K562 (cell line): ENCODE measurements at regions not wholly inside any gene's neighbourhood (a gene's known extent, or its start where the extent isn't known, plus 50 kb on each side); places are given as distances from the start of the nearest gene placed in this dataset.

ENCODE experiments used
- BMI1 ChIP-seq: fragments of 150-350 bp; IDR thresholded peaks from 2 replicates; pipeline ENCODE4 v1.6.1; 2014; ENCODE audit warnings: low read length
- E2F1 ChIP-seq: sonication (generic); formaldehyde crosslinking; IDR thresholded peaks from 2 replicates; pipeline ENCODE4 v1.8.1; 2023; ENCODE audit warnings: mild to moderate bottlenecking, missing genetic modification reagents, moderate library complexity
- ELF1 ChIP-seq: fragments of 200-800 bp; sonication (Bioruptor generic); IDR thresholded peaks from 2 replicates; pipeline ENCODE4 v1.6.1; 2016; ENCODE audit warnings: missing genetic modification characterization, missing compliant biosample characterization
- ELK3 ChIP-seq: fragments of 450-650 bp; formaldehyde crosslinking; IDR thresholded peaks from 2 replicates; pipeline ENCODE4 v1.4.0; 2020; ENCODE audit warnings: mild to moderate bottlenecking
- EZH2 ChIP-seq: IDR thresholded peaks from 2 replicates; pipeline ENCODE4 v1.6.1; 2012; ENCODE audit warnings: low read depth, mild to moderate bottlenecking, inconsistent platforms, low read length, borderline replicate concordance
- FIP1L1 ChIP-seq: fragments of 200-400 bp; formaldehyde crosslinking; IDR thresholded peaks from 2 replicates; pipeline ENCODE4 v1.6.1; 2018; ENCODE audit warnings: mild to moderate bottlenecking, low read depth, low read length; ENCODE audit not compliant: poor library complexity, severe bottlenecking
- FOS ChIP-seq: IDR thresholded peaks from 3 replicates; pipeline ENCODE4 v1.6.1; 2011; ENCODE audit not compliant: insufficient read length; ENCODE audit errors: extremely low read depth
- FOXO4 ChIP-seq: fragments of 450-650 bp; formaldehyde crosslinking; IDR thresholded peaks from 2 replicates; pipeline ENCODE4 v1.4.0; 2020; ENCODE audit warnings: mild to moderate bottlenecking, moderate library complexity
- HMBOX1 ChIP-seq: sonication (generic); IDR thresholded peaks from 2 replicates; pipeline ENCODE4 v1.6.1; 2016
- NFIC ChIP-seq: fragments of 450-650 bp; IDR thresholded peaks from 2 replicates; pipeline ENCODE4 v1.6.1; 2017; ENCODE audit warnings: mild to moderate bottlenecking, inconsistent platforms
- PML ChIP-seq: IDR thresholded peaks from 2 replicates; pipeline ENCODE4 v1.6.1; 2012; ENCODE audit warnings: low read length, inconsistent platforms
- RBM25 ChIP-seq: fragments of 200-400 bp; formaldehyde crosslinking; IDR thresholded peaks from 2 replicates; pipeline ENCODE4 v1.6.1; 2018; ENCODE audit warnings: low read length, low read depth, moderate library complexity; ENCODE audit not compliant: severe bottlenecking
- RUNX1 ChIP-seq: sonication (generic); IDR thresholded peaks from 2 replicates; pipeline ENCODE4 v1.6.1; 2016; ENCODE audit warnings: antibody characterized with exemption, low read depth
- SNRNP70 ChIP-seq: fragments of 200-400 bp; formaldehyde crosslinking; optimal IDR thresholded peaks from 2 replicates; pipeline ENCODE3; 2017; ENCODE audit warnings: low read depth, low read length
- STAT5B ChIP-seq: fragments of 250-450 bp; sonication (Bioruptor Pico); IDR thresholded peaks from 2 replicates; pipeline ENCODE4 v1.8.0; 2021; ENCODE audit warnings: mild to moderate bottlenecking, inconsistent platforms
- ZNF274 ChIP-seq: IDR thresholded peaks from 2 replicates; pipeline ENCODE4 v1.6.1; 2011; ENCODE audit warnings: low read depth, mild to moderate bottlenecking, low read length, moderate library complexity, borderline replicate concordance
- ZNF354B ChIP-seq: fragments of 250-450 bp; sonication (Bioruptor Pico); IDR thresholded peaks from 2 replicates; pipeline ENCODE4 v1.4.0; 2020
- ZNF695 ChIP-seq: fragments of 450-650 bp; formaldehyde crosslinking; IDR thresholded peaks from 2 replicates; pipeline ENCODE4 v1.4.0; 2020; ENCODE audit warnings: mild to moderate bottlenecking, moderate library complexity
- TF ChIP-seq, protein P1 (sequence below): fragments of 150-350 bp; conservative IDR thresholded peaks from 2 replicates; pipeline ENCODE4 v1.6.1; 2014; ENCODE audit warnings: low read length
- TF ChIP-seq, protein P2 (sequence below): IDR thresholded peaks from 2 replicates; pipeline ENCODE4 v1.6.1; 2011; ENCODE audit warnings: borderline replicate concordance, low read depth, mild to moderate bottlenecking, moderate library complexity, low read length; ENCODE audit not compliant: insufficient read depth, poor library complexity, severe bottlenecking

GRCh38 chr2:195486987-195487644, 169.9 kb upstream of the SLC39A10 start (continued):
- TF ChIP-seq, protein P1, sequence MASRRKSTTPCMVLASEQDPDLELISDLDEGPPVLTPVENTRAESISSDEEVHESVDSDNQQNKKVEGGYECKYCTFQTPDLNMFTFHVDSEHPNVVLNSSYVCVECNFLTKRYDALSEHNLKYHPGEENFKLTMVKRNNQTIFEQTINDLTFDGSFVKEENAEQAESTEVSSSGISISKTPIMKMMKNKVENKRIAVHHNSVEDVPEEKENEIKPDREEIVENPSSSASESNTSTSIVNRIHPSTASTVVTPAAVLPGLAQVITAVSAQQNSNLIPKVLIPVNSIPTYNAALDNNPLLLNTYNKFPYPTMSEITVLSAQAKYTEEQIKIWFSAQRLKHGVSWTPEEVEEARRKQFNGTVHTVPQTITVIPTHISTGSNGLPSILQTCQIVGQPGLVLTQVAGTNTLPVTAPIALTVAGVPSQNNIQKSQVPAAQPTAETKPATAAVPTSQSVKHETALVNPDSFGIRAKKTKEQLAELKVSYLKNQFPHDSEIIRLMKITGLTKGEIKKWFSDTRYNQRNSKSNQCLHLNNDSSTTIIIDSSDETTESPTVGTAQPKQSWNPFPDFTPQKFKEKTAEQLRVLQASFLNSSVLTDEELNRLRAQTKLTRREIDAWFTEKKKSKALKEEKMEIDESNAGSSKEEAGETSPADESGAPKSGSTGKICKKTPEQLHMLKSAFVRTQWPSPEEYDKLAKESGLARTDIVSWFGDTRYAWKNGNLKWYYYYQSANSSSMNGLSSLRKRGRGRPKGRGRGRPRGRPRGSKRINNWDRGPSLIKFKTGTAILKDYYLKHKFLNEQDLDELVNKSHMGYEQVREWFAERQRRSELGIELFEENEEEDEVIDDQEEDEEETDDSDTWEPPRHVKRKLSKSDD, result no peak
- TF ChIP-seq STAT5B (CRISPR knock-in tag) (no peak), BMI1 (no peak), EZH2 (no peak), ELK3 (CRISPR knock-in tag) (no peak), ELF1 (no peak), ZNF274 (no peak), FOS (peak; percentile 34), RUNX1 (no peak), ZNF695 (CRISPR knock-in tag) (no peak), SNRNP70 (no peak), PML (peak; percentile 90), RBM25 (no peak), FOXO4 (CRISPR knock-in tag) (no peak), NFIC (peak; percentile 84), E2F1 (CRISPR knock-in tag) (no peak), ZNF354B (CRISPR knock-in tag) (no peak), FIP1L1 (no peak), HMBOX1 (no peak)
- TF ChIP-seq, protein P2, sequence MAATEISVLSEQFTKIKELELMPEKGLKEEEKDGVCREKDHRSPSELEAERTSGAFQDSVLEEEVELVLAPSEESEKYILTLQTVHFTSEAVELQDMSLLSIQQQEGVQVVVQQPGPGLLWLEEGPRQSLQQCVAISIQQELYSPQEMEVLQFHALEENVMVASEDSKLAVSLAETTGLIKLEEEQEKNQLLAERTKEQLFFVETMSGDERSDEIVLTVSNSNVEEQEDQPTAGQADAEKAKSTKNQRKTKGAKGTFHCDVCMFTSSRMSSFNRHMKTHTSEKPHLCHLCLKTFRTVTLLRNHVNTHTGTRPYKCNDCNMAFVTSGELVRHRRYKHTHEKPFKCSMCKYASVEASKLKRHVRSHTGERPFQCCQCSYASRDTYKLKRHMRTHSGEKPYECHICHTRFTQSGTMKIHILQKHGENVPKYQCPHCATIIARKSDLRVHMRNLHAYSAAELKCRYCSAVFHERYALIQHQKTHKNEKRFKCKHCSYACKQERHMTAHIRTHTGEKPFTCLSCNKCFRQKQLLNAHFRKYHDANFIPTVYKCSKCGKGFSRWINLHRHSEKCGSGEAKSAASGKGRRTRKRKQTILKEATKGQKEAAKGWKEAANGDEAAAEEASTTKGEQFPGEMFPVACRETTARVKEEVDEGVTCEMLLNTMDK, result no peak
